ENCODE measurements at regions not wholly inside any gene's neighbourhood (a gene's known extent, or its start where the extent isn't known, plus 50 kb on each side); places are given as distances from the start of the nearest gene placed in this dataset.

GRCh38 chr5:169413416-169413815, 112.5 kb upstream of the SLIT3 start:
- WGBS, 2 donors = 48 to 60% methylated on average over 2 of the region's 2 CpGs
- no peak for ATAC-seq (ENCODE audit: low FRiP score in 2 of 2)
- no peak for TF ChIP-seq POLR2AphosphoS5 (IDR thresholded peaks at IDR 0.05)
- TF ChIP-seq EP300 (IDR thresholded peaks at IDR 0.05) = no peak
- TF ChIP-seq POLR2A (IDR thresholded peaks at IDR 0.05) = no peak
- TF ChIP-seq CTCF (IDR thresholded peaks at IDR 0.05) = no peak

GRCh38 chr5:169412831-169413230, 111.9 kb upstream of the SLIT3 start:
- no peak for TF ChIP-seq POLR2A (IDR thresholded peaks at IDR 0.05)
- TF ChIP-seq POLR2AphosphoS5 (IDR thresholded peaks at IDR 0.05) = no peak
- no peak for TF ChIP-seq CTCF (IDR thresholded peaks at IDR 0.05)
- no peak for TF ChIP-seq EP300 (IDR thresholded peaks at IDR 0.05)
- ATAC-seq (ENCODE audit: low FRiP score in 2 of 2) (no peak), DNase-seq (no peak)
- Histone ChIP-seq H3K27me3 (no peaks in the 10 kb centered on the region), H3K36me3 (no peaks in the 10 kb centered on the region), H3K9me3 (no peaks in the 10 kb centered on the region), H3K4me1 (no peaks in the 10 kb centered on the region), H3K27ac (no peak overlapping the region), H3K4me3 (no peak overlapping the region)
- 57 to 76% methylated on average over 2 of the region's 2 CpGs for WGBS, 2 donors

More at GRCh38 chr5:169413416-169413815, 112.5 kb upstream of the SLIT3 start:
- Histone ChIP-seq H3K9me3 (no peaks in the 10 kb centered on the region), H3K4me1 (no peaks in the 10 kb centered on the region), H3K27ac (no peak overlapping the region), H3K27me3 (no peaks in the 10 kb centered on the region), H3K36me3 (no peaks in the 10 kb centered on the region), H3K4me3 (no peak overlapping the region)
- DNase-seq = no peak

- ATAC-seq (ENCODE audit: low FRiP score in 2 of 2) = no peak
- Histone ChIP-seq H3K36me3 (no peaks in the 10 kb centered on the region), H3K27me3 (no peaks in the 10 kb centered on the region), H3K27ac (no peak overlapping the region), H3K9me3 (no peaks in the 10 kb centered on the region), H3K4me3 (no peak overlapping the region), H3K4me1 (no peaks in the 10 kb centered on the region)
- TF ChIP-seq POLR2A (IDR thresholded peaks at IDR 0.05) (no peak), CTCF (IDR thresholded peaks at IDR 0.05) (no peak), EP300 (IDR thresholded peaks at IDR 0.05) (no peak), POLR2AphosphoS5 (IDR thresholded peaks at IDR 0.05) (no peak)
- WGBS, 2 donors = 43 to 45% methylated on average over 1 of the region's 1 CpG
- DNase-seq = no peak
Measured at GRCh38 chr5:169411786-169412430, 111.0 kb upstream of the SLIT3 start.

- H3K9me3 ChIP-seq = no peaks in the 10 kb centered on the region
- no peaks in the 10 kb centered on the region for H3K4me1 ChIP-seq
- no peaks in the 10 kb centered on the region for H3K27me3 ChIP-seq
- H3K4me3 ChIP-seq = no peak overlapping the region
- H3K27ac ChIP-seq = no peak overlapping the region
- DNase-seq (no peak), ATAC-seq (ENCODE audit: low FRiP score in 2 of 2) (no peak)
- 81 to 82% methylated on average over 6 of the region's 6 CpGs for WGBS, 2 donors
- no peaks in the 10 kb centered on the region for H3K36me3 ChIP-seq
- TF ChIP-seq POLR2A (IDR thresholded peaks at IDR 0.05) = no peak
Measured at GRCh38 chr5:169410996-169411783, 110.3 kb upstream of the SLIT3 start.

GRCh38 chr5:169408731-169409130, 107.8 kb upstream of the SLIT3 start:
- Histone ChIP-seq H3K27ac (no peak overlapping the region), H3K9me3 (no peaks in the 10 kb centered on the region), H3K4me1 (no peaks in the 10 kb centered on the region), H3K36me3 (no peaks in the 10 kb centered on the region), H3K4me3 (no peak overlapping the region), H3K27me3 (no peaks in the 10 kb centered on the region)
- no peak for TF ChIP-seq POLR2A (IDR thresholded peaks at IDR 0.05)
- no peak for TF ChIP-seq CTCF (IDR thresholded peaks at IDR 0.05)
- TF ChIP-seq POLR2AphosphoS5 (IDR thresholded peaks at IDR 0.05) = no peak
- no peak for TF ChIP-seq EP300 (IDR thresholded peaks at IDR 0.05)
- DNase-seq = no peak
- ATAC-seq (ENCODE audit: low FRiP score in 2 of 2) = no peak
- WGBS, 2 donors = 55 to 72% methylated on average over 1 of the region's 1 CpG
